ENCODE measurements at regions not wholly inside any gene's neighbourhood (a gene's known extent, or its start where the extent isn't known, plus 50 kb on each side); places are given as distances from the start of the nearest gene placed in this dataset.

- Histone ChIP-seq H3K79me2 (ENCODE audit: insufficient read depth, low read length) (no peaks in the 10 kb centered on the region), H2BK15ac (ENCODE audit: low read depth, low read length) (no peak overlapping the region), H3K18ac (ENCODE audit: insufficient read length, low read depth, low read length) (no peak overlapping the region), H3K23ac (ENCODE audit: insufficient read length, low read depth, low read length) (no peak overlapping the region), H3K4ac (ENCODE audit: low read depth, low read length) (no peak overlapping the region), H3T11ph (ENCODE audit: low read length) (no peak overlapping the region), H3K27me3 (ENCODE audit: insufficient read depth, low read length) (no peaks in the 10 kb centered on the region), H3K27ac (ENCODE audit: insufficient read length, low read depth, low read length) (no peak overlapping the region), H3K79me1 (ENCODE audit: insufficient read depth, low read depth, low read length, poor library complexity, severe bottlenecking) (no peaks in the 10 kb centered on the region), H3K9ac (ENCODE audit: extremely low read depth, insufficient read length, low read length) (no peak overlapping the region), H4K5ac (ENCODE audit: insufficient read length, low read depth, low read length) (no peak overlapping the region), H3K9me3 (ENCODE audit: control insufficient read depth, low read depth, low read length) (no peaks in the 10 kb centered on the region), H2BK12ac (ENCODE audit: insufficient read length, low read depth, low read length) (no peak overlapping the region), H3K56ac (ENCODE audit: insufficient read length, low read depth, low read length) (no peak overlapping the region), H2BK20ac (ENCODE audit: low read depth, low read length, poor library complexity, severe bottlenecking) (no peak overlapping the region), H2BK5ac (ENCODE audit: insufficient read length, low read length) (no peak overlapping the region), H2AFZ (ENCODE audit: low read length) (no peak overlapping the region), H4K91ac (ENCODE audit: insufficient read length, low read depth, low read length) (no peak overlapping the region), H3K23me2 (ENCODE audit: insufficient read length, low read depth, low read length, poor library complexity, severe bottlenecking) (no peaks in the 10 kb centered on the region), H3K4me2 (ENCODE audit: insufficient read depth, insufficient read length, low read length) (no peak overlapping the region), H3K4me1 (ENCODE audit: insufficient read depth, low read length) (peaks cover 4% of the 10 kb centered on the region; the same call in 1 of the 2 replicates), H2AK5ac (ENCODE audit: insufficient read length, low read length) (no peak overlapping the region), H4K20me1 (ENCODE audit: control insufficient read depth, insufficient read depth, insufficient read length) (peaks cover 2% of the 10 kb centered on the region), H3K14ac (ENCODE audit: insufficient read depth, low read length) (no peak overlapping the region), H4K8ac (replicated peaks; ENCODE audit: insufficient read length, low read depth, low read length) (no peak overlapping the region), H2BK120ac (ENCODE audit: low read depth, low read length, poor library complexity, severe bottlenecking) (no peak overlapping the region)
- Mint-ChIP-seq H3K36me3 (ENCODE audit: insufficient read depth in 1 of 3, low read depth in 3 of 3) (peaks cover 6 to 17% (median 9%) of the 10 kb centered on the region in 3 experiments), H3K9me3 (peaks cover 8 to 15% of the 10 kb centered on the region in 2 experiments), H3K27ac (no peak overlapping the region), H3K4me1 (peaks cover 23 to 29% of the 10 kb centered on the region in 2 experiments), H3K4me3 (no peak overlapping the region), H3K27me3 (ENCODE audit: low read depth) (no peaks in the 10 kb centered on the region)
- 100% methylated on average over 2 of the region's 2 CpGs for WGBS (ENCODE audit: extremely low coverage, insufficient read length, low lambda C conversion rate)
- no peak for DNase-seq
- TF ChIP-seq, protein P1, sequence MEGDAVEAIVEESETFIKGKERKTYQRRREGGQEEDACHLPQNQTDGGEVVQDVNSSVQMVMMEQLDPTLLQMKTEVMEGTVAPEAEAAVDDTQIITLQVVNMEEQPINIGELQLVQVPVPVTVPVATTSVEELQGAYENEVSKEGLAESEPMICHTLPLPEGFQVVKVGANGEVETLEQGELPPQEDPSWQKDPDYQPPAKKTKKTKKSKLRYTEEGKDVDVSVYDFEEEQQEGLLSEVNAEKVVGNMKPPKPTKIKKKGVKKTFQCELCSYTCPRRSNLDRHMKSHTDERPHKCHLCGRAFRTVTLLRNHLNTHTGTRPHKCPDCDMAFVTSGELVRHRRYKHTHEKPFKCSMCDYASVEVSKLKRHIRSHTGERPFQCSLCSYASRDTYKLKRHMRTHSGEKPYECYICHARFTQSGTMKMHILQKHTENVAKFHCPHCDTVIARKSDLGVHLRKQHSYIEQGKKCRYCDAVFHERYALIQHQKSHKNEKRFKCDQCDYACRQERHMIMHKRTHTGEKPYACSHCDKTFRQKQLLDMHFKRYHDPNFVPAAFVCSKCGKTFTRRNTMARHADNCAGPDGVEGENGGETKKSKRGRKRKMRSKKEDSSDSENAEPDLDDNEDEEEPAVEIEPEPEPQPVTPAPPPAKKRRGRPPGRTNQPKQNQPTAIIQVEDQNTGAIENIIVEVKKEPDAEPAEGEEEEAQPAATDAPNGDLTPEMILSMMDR (conservative IDR thresholded peaks at IDR 0.05) = no peak
Measured at GRCh38 chr2:67213677-67214402, 183.3 kb upstream of the ETAA1 start.

All from H9 (cell line).